ENCODE measurements at regions not wholly inside any gene's neighbourhood (a gene's known extent, or its start where the extent isn't known, plus 50 kb on each side); places are given as distances from the start of the nearest gene placed in this dataset.

DNA sequence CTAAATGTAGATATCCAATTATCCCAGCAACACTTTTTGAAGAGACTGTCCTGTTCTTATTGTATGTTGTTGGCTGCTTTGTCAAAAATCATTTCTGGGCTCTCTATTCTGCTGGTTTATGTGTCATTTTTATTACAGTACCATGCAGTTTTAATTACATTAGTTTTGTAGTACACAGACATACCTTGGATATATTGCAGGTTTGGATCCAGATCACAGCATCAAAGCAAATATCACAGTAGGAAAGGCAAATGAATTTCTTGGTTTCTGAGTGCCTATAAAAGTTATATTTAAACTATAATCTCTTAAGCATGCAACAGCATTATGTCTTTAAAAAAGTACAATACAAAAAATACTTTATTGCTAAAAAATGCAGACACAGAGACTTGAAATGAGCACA is 564.2 kb upstream of the MIR17HG start:
- H3K4me1 Mint-ChIP-seq (ENCODE audit: unreplicated experiment): no peaks in the 10 kb centered on the region
- H3K27ac Mint-ChIP-seq: no peak overlapping the region
- DNase-seq (ENCODE audit: extremely low spot score, unreplicated experiment): no peak
- TF ChIP-seq CTCF (conservative IDR thresholded peaks at IDR 0.05): no peak
- no peaks in the 10 kb centered on the region for H3K36me3 Mint-ChIP-seq
- no peaks in the 10 kb centered on the region for H3K27me3 Mint-ChIP-seq
- no peak overlapping the region for H3K4me3 Mint-ChIP-seq
- no peaks in the 10 kb centered on the region for H3K9me3 Mint-ChIP-seq

DNA sequence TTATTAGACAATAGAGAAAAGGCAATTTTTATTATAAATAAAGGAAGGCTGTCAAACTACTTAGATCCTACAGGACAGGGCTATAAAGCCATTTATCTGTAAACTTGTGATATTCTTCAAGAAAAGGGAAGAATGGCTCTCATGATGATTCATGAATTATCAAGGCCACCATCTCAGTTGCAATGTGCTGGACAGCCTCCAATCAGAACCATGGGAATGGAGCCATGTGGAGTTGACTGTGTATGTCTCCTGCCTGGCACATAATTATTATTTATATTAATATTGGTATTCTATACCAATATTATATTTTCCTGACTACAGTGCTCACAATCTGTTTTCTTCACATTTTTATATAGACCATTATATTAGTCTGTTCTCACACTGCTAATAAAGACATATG is 560.5 kb upstream of the MIR17HG start:
- Mint-ChIP-seq H3K4me3 (no peak overlapping the region), H3K9me3 (no peaks in the 10 kb centered on the region), H3K4me1 (ENCODE audit: unreplicated experiment) (no peaks in the 10 kb centered on the region), H3K27ac (no peak overlapping the region), H3K36me3 (no peaks in the 10 kb centered on the region), H3K27me3 (no peaks in the 10 kb centered on the region)
- DNase-seq (ENCODE audit: extremely low spot score, unreplicated experiment): no peak
- TF ChIP-seq CTCF (conservative IDR thresholded peaks at IDR 0.05): no peak

- H3K4me3 Mint-ChIP-seq: no peak overlapping the region
- no peak for TF ChIP-seq CTCF (conservative IDR thresholded peaks at IDR 0.05)
- DNase-seq (ENCODE audit: extremely low spot score, unreplicated experiment): no peak
- H3K4me1 Mint-ChIP-seq (ENCODE audit: unreplicated experiment): no peaks in the 10 kb centered on the region
- no peaks in the 10 kb centered on the region for H3K27me3 Mint-ChIP-seq
- no peak overlapping the region for H3K27ac Mint-ChIP-seq
- H3K36me3 Mint-ChIP-seq: no peaks in the 10 kb centered on the region
- no peaks in the 10 kb centered on the region for H3K9me3 Mint-ChIP-seq
Observed at GRCh38 chr13:90792335-90792734, 555.2 kb upstream of the MIR17HG start.

DNA sequence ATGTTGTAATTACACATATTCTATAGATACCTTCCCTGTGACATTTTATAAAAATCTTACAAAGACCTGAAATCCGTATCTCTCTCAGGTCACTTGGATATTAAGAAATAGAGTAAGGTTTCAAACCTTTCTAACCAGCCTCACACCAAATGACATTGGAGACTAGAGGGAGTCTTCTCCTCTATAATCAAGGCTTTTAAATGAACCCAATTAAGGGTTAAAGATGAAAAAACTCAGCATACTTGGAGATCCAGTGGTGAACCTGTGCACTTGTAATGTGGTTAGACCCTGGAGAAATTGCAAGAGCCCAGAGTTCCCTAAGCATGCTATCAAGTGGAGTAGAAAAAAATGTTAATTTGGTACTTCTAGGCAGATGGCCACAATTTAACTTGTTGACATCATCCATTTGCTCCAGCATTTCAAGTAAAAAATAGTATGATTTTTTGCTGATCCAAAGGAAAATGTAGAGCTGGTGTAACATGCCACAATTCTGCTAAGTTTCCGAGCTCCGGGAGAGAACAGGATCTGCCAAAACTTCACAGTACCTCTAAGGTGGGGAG is 554.1 kb upstream of the MIR17HG start:
- H3K36me3 Mint-ChIP-seq: no peaks in the 10 kb centered on the region
- no peaks in the 10 kb centered on the region for H3K9me3 Mint-ChIP-seq
- H3K27me3 Mint-ChIP-seq: no peaks in the 10 kb centered on the region
- H3K27ac Mint-ChIP-seq: no peak overlapping the region
- no peak overlapping the region for H3K4me3 Mint-ChIP-seq
- TF ChIP-seq CTCF (conservative IDR thresholded peaks at IDR 0.05): no peak
- DNase-seq (ENCODE audit: extremely low spot score, unreplicated experiment): no peak
- H3K4me1 Mint-ChIP-seq (ENCODE audit: unreplicated experiment): no peaks in the 10 kb centered on the region

DNA sequence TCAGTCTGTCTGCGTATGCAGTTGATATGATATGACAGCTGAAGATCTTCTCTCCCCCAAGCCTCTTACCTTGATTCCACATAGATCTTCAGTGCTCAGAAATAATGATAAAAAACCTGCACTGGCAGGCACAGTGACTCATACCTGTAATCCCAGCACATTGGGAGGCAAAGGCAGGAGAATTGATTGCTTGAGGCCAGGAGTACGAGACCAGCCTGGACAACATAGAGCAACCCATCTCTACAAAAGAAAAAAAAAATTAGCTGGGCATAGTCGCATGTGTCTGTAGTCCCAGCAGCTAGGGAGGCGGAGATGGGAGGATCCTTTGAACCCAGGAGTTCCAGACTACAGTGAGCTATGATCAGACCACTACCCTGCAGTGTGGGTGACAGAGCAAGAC is 551.0 kb upstream of the MIR17HG start:
- TF ChIP-seq CTCF (conservative IDR thresholded peaks at IDR 0.05): no peak
- no peak overlapping the region for H3K27ac Mint-ChIP-seq
- H3K27me3 Mint-ChIP-seq: no peaks in the 10 kb centered on the region
- no peaks in the 10 kb centered on the region for H3K9me3 Mint-ChIP-seq
- no peaks in the 10 kb centered on the region for H3K4me1 Mint-ChIP-seq (ENCODE audit: unreplicated experiment)
- no peaks in the 10 kb centered on the region for H3K36me3 Mint-ChIP-seq
- H3K4me3 Mint-ChIP-seq: no peak overlapping the region
- no peak for DNase-seq (ENCODE audit: extremely low spot score, unreplicated experiment)

- Mint-ChIP-seq H3K27me3 (no peaks in the 10 kb centered on the region), H3K4me1 (ENCODE audit: unreplicated experiment) (no peaks in the 10 kb centered on the region), H3K36me3 (no peaks in the 10 kb centered on the region), H3K9me3 (no peaks in the 10 kb centered on the region), H3K4me3 (no peak overlapping the region), H3K27ac (no peak overlapping the region)
- DNase-seq (ENCODE audit: extremely low spot score, unreplicated experiment): no peak
- TF ChIP-seq CTCF (conservative IDR thresholded peaks at IDR 0.05): no peak
Observed at GRCh38 chr13:90797335-90797734, 550.2 kb upstream of the MIR17HG start.

All from type B pancreatic cell (in vitro differentiated cells).